HS-5 (cell line): ENCODE measurements at regions not wholly inside any gene's neighbourhood (a gene's known extent, or its start where the extent isn't known, plus 50 kb on each side); places are given as distances from the start of the nearest gene placed in this dataset.
"Not testable (repeated sequence)": the region's sequence is repeated elsewhere in the genome, so short reads cannot be mapped to it uniquely, and the experiment has no call there.

Experiments
- DNase-seq: peaks from one replicate; pipeline ENCODE4 v3.0.0-alpha.2; 2012; ENCODE audit warnings: low read depth

DNA sequence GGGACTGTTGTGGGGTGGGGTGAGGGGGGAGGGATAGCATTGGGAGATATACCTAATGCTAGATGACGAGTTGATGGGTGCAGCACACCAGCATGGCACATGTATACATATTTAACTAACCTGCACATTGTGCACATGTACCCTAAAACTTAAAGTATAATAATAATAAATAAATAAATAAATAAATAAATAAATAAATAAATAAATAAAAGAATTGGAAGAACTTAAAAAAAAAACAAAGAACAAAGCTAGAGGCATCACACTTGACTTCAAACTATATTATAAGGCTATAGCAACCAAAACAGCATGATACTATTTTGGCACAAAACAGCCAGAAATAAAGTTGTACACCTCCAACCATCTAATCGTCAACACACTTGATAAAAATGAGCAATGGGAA is 106.5 kb upstream of the NDST3 start:
- not testable (repeated sequence) for DNase-seq

DNA sequence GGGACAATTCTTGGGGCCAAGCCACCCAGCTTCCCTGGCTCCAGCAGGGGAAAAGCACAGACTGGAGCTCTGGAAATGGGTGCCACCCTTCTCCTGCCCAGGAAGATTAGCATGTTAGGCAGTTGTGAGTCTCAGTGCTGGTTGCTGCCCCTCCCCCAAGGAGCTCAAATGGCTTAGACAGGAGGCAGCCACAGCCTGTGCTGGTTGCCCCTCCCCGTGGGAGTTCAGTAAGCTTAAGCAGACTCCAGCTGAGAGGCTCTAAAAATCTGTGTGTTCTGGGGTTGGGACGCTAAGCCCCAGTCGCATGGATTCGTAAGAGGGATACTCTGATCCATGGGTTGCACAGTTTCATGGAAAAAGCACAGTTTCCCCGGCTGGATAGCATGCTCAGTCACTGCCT is 92.7 kb upstream of the NDST3 start:
- DNase-seq: no peak

DNA sequence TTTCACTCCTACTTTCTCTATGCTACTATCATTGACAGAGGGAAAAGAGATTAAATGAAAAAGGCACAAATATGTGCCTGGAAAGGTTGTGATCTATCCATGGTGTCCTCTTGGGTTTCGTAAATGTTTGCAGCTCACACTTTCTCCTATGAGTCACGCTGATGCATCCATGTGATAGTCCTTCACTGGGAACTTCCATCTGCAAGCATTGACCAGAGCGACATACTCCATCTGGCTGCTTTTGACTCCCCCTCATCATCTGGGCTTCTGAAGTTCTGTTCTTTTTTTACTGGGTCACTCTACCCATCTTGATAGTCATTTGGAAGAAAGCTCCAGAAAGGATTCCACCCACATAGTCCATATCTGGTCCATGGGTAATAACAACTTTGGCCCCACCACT is 84.7 kb upstream of the NDST3 start:
- no peak for DNase-seq

DNA sequence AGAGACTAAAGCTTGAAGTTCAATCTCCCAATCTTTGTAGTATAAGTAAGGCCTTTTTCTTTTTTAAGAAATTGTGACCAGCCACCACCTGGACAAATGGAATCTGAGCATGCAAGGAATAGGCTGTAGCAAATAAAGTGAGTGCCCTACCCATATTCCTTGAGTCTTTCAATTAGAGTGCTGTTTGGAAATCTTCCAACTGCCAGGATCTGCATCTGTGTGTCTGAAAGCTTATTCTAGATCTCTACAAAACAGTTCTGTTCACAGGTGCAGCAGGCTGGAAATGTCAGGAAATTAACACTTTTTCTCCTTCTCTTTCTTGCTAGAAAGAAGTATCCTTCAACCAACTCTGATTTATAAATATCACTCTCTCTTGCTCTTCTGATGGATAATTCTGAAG is 76.7 kb upstream of the NDST3 start:
- no peak for DNase-seq

DNA sequence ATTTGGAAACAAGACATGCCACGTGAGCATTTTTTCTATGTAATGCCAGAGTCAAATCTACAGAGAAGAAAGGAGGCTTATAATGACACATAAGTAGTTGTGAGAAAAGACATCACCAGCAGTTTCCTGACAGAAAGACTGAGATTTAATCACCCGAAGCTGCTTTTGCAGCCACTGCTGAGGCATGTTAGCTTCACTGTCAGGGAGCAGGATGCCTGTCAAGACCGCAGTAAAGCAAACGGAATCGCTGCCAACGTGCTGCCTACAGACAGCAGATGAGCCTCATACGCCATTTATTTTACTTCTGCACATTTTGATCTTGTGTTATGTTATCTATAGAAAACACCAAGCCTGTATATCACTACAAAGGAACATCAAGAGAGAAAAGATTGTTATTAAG is 68.7 kb upstream of the NDST3 start:
- no peak for DNase-seq

DNA sequence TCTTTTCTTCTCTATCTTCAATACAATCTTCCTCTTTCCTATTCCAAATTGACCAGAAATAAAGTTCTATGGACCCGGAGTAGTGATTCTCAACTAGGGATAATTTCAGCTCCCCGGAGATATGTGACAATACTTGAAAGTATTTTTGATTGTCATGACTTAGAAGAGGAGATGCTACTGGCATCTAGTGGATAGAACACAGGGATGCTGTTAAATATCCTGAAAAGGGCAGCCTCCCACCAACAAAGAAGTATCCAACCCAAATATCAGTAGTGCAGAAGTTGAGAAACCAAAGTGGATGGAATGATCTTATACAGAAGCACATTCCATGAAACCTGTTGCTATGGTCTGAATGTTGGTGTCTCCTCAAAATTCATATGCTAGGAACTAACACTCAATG is 65.7 kb upstream of the NDST3 start:
- DNase-seq: no peak

DNA sequence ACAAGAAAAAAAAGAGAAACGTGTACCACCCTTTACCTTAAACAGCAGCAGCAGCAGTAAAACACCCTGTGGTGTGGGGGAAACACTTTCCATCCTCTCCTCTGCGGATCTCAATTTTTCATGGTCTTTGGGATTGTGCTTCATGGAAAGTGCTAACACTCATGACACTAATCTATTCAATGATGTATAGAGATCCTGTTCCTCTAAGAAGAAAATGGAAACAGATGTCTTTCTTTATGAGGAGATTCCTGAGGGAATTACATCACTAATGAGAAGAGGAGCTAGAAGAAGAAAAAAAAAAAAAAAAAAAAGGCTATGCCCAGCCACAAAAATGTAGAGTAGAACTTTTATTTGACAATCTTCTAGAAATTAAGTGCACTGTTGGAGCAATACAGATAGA is 62.9 kb upstream of the NDST3 start:
- DNase-seq: peak; percentile 24

DNA sequence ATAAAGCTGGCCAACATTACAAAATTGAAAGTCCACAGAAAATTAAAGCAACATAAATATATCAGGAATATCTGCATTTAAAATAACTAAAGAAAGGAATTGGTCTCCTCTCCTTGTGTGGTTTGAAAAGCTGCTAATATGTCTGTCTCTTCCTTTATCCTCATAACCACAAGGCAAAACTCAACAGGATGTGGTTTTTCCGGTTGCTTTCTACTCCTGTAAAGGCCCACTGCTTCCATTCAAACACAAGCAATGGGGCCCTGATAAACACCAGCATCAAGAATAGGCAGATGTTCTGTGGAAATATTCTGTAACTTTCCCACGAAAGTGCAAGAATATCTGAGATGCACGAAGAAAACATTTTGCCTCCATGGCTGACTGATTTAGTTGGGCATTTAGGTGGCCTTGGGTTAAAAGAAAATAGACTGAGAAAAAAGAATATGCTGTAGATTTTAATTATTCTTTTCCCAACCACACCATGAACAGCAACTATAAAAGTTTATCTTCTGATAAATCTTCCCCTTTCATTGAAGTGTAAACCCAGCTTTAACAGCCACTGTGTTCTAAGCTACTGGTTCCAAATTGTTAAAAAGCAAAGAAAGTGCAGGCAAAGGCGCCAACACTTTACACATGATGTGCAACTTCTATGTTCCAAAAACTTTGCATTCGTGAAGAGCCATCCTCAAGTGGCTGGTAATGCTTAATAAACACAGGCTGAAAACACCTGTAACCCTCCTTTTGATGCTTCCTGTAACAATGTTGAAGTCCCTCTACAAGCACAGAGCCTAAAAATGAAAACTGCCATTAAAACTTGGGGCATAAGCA is 50.5 kb upstream of the NDST3 start:
- no peak for DNase-seq

DNA sequence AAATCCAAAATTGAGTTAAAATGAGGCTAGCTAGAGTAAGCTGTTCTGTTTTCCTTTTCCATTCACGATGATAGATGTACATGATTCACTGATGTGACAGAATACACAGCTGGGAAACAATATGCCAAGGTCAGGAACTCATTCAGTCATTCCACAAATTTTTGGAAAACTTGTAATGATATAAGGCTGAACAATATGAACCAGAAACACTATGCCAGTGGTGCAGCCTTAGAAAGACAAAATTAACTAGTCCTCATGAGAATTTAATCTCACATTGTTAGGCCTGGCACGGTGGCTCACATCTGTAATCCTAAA is 50.0 kb upstream of the NDST3 start:
- DNase-seq: peak; percentile 23
